H4 (cell line): ENCODE measurements at regions not wholly inside any gene's neighbourhood (a gene's known extent, or its start where the extent isn't known, plus 50 kb on each side); places are given as distances from the start of the nearest gene placed in this dataset.
"Not testable (repeated sequence)": the region's sequence is repeated elsewhere in the genome, so short reads cannot be mapped to it uniquely, and the experiment has no call there.

Source experiments
- DNase-seq: peaks from one replicate; pipeline ENCODE4 v3.0.0-alpha.2; 2015; ENCODE audit warnings: low spot score

DNA sequence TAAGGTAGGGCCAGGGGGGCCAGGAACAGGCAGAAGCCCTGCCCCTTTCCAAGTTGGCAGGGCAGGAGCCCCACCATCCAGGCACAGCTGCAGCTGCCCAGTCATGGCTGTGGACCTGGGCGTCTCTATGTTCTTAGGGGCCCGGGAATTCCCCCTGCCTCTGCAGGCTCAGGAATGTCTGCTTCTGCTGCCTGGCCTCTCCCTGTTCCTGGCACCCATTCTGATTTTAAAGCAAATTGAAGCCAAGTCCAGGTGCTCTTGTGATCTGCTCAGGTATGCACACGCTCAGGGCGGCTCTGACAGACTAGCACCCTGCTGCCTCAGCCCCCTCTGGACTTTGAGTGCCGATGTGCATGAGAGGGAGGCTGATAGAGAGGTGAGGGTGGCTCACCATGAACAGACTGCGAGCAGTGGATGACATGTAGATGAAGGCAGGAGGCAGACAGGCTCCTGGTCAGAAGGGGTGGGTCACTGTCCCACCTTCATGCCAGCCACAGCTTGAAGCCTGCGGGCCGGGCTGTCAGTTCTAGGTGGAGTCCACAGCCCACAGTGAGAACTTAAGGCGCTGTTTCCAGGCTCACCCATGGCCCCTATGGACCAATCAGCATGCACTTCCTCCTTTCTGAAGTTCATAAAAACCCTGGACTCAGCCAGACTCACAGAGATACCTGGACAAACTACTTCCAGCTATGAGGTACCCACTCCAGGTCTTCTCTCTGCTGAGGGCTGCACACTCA is 747.8 kb upstream of the GBE1 start:
- no peak for DNase-seq

DNA sequence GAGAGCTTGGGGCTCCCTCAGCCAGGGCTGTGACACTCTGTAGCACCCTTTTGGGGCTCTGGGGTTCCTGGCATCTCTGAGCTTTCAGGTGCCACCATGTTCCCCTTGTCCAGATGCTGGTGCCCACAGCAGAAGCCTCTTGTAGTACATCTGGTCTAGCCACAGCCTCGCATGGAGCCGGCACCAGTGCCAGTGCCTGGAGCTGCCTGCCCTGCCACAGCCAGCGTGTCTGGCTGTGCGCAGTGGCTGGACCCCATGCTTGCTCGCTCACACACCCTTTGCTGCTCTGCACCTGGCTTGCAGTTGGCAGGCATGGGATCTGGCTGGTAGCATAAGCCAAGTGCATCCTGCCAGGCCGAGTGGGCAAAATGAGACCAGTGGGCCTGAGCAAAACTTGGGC is 744.8 kb upstream of the GBE1 start:
- DNase-seq = no peak

DNA sequence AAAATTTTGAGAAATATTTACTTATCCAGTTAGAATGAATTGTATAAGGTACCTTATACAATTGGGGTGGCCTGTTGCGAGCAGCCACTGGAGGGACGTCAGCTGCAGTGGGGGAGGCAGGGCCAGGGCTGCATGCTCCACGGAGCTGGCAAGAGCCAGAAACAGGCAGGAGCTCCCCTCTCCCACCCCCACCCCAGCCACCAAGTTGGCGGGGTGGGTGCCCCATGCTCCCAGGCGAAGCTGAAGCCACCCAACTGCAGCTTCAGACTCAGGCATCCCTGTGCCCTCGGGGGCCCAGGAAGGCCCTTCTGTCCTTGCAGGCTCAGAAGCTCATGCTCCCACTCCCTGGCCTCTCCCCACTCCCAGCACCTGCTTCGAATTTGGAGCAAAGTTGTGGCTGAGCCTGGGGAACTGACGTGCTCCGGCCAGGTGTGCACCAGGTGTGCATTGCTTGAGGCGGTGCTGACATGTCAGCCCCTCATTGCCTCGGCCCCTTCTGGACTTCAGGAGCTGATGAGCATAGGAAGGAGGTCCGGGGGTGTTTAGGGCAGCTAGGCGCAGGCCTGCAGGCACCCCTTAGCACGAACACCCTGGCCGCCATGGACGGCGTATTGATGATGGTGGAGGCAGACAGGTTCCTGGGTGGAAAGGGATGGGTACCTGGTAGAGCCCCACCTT is 743.8 kb upstream of the GBE1 start:
- DNase-seq = no peak

DNA sequence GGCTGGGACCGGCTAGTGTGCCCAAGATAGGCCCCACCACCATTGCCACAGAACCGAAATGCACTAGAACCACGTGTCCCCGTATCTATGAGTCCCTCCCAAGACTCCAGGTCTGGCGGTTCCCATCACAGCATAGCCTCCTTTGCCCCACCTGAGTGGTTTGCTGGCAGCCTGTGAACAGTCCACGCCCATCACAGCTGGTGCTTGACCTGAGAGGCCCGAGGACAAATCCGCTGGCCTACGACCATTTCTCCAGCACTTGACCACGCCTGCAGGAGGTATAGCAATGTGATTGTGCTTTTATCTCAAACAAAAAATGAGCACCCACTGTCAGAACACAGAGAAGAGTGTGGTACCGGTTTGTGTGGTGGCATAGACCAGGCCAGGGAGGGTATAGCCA is 736.7 kb upstream of the GBE1 start:
- DNase-seq = no peak

DNA sequence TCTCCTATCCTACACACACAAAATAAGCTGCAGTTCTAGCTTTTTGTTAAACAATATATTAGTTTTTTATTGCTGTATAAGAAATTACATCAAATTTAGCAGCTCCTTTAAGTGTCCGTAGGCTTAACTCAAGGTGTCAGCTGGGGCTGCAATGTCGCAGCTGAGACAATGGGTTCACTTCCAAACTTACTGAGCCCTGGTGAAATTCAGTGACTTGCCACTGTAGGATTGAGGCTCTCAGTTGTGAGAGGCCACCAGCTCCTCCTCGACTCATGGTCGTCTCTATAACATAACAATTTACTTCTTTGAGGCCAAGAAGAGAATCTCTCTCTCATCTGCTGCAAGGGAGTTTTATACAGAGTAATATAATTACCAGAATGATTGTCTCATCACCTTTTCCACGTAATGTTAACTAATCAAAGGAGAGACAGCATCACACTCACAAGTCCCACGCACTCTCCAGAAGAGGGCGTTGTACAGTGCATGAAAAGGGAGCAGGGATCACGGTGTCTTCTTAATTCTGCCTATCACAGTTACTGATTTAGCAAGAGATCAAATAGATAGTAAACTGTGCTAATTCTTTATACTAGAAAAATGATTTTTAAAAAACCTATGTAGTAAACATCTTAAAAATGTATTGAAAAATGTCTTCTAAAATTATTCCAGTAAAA is 735.6 kb upstream of the GBE1 start:
- DNase-seq = no peak

DNA sequence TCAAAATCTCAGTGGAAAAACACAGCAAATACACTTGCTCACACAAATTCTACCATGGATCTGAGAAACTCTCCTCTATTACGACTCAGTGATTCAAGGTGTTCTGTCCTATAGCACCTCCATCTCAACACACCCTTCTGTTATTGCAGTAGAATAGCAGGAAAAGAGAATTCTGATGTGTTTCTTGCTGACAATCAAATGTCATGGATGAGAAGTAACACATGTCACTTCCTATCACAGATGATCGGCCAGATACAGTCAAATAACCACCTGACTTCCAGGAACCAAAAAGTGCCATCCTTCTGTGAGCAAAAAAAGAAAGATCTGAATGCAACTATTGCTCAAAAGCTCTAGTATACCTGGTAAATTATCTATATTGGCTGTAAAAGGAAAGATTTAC is 734.2 kb upstream of the GBE1 start:
- no peak for DNase-seq

DNA sequence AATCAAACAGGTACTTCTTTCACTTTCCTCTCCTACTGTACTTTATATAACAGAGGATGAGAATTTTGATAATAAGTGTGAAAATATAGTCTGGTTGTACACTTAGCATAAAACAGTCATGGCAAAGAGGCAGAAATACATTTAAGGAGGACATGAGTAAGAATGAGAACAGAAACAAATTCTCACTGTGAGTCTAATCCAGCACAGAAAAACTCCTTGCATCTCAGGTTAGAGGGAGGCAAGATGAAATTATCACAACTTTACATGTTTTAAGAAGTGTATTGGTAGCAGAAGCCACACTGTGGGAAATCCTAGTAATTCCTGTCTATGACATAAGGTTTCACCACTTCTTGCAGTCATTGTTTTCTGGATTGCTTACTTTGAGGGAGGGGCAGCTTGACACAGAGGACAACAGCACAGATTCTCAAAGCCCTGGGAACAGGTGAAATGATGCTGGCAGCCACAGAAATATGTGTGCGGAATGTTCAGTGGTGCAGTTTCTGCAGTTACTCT is 733.6 kb upstream of the GBE1 start:
- DNase-seq = no peak

DNA sequence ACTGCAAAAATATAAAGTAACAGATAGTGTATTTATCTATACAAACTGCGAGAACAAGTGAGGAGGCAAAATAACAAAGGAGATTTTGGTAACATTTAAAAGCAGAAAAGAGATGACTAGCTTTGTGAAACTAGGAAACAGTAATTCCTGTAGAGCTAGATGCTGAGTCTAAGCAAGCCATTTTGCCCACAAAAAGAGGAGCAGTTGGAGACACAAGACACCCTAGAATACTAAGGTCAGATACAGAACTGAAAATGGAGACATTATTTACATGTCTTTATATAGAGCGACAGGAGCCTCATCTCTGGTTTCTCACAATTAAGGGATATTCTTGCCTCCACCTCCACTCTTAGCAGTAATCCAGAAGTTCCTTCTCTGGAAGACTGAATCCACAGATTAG is 732.4 kb upstream of the GBE1 start:
- DNase-seq = no peak

DNA sequence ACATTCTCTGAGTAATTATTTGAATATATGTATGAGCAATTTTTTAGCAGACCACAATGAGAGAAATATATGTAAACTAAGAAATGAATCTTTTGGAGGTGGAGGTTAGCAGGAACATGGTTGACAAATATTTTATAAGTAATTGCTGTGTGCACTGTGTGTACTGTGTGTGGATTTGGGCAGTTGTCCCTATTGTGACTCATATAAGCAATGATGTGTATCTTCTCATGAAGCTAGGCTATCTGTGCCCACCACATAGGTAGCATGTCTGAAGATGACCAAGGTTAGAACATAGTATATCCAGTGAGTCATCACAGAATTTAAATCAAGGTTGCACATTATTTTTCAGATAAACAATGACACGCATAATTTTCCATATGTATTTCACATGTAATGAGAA is 713.9 kb upstream of the GBE1 start:
- DNase-seq = no peak

DNA sequence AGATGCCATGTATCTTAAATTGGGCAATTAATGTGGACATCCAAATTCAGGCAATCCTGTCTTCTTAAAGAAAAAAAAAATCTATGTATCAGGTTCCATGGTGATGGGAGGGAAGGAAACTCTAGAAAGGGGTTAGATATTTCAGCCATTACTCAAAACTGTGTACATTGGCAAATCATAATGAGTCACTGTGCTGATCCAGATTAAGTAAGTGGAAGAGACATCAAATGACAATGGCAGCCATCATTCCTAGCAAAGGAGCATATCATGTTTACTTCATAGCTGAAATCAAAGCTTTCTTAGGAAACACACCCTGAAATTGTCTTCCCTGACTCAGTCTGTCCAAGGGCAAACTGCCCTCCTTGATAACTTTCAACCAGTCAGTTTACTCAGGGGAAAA is 713.3 kb upstream of the GBE1 start:
- DNase-seq = no peak

DNA sequence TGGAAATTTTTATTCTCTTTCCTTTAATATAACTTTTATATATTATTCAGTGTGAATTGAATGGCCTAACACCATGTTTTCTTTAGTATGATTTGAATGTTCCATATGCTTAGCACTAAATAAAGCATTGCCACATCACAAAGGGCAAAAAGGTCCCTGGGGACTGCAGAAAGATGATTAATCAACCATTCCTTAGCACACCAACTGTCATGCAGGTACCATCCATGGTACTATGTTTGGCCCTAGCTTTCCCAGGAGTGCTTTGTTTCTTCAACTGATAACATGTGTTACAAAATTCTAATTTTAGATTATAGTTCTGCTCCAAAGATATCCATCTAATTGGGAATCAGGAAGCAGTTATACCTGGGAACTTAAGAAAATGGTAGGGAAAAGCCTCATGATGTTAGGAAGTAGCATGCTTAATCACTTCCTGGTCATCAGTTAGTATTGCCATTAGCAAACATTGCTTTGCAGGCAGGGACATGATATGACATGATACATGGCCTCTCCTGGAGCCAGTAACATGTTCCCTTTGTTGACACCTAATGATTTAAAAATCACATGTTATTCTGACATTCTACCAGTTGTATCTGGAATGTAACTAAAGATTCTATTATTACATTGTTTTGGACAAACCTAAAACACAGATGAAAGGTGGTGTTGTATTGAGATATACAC is 712.6 kb upstream of the GBE1 start:
- DNase-seq = no peak

DNA sequence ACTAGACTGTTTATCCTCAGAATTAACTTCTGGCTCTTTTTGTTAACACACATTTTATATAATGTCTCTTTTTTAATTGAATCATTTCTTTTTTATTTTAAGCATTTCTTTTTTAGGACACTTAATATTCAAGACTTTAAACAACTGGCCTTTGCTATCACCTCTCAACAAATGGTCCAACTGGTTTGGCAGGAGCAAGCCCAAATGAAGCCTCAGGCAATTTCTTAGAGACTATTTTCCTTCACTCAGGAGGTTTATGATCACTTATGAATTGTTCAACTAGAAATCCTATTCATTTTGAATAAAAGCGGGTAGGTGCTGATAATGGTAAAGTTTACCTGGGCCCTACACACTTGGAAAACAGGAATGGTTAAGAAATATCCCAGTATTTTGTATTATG is 705.6 kb upstream of the GBE1 start:
- no peak for DNase-seq

DNA sequence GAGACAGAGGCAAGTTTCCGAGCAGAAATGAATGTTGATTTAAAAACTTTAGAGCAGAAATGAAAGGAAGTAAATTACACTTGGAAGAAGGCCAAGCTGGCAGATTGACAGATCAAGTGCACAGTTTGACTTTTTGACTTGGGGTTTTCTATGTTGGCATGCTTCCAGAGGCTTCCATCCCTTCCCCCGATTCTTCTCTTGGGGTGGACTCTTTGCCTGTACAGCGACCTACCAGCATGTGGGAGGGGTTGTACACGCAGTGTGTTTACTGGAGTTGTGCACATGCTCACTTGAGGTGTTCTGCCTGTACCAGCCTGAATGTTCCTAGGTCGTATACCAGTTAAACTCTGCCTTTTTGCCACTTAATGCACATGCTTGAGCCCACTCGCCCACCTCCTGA is 701.5 kb upstream of the GBE1 start:
- no peak for DNase-seq

DNA sequence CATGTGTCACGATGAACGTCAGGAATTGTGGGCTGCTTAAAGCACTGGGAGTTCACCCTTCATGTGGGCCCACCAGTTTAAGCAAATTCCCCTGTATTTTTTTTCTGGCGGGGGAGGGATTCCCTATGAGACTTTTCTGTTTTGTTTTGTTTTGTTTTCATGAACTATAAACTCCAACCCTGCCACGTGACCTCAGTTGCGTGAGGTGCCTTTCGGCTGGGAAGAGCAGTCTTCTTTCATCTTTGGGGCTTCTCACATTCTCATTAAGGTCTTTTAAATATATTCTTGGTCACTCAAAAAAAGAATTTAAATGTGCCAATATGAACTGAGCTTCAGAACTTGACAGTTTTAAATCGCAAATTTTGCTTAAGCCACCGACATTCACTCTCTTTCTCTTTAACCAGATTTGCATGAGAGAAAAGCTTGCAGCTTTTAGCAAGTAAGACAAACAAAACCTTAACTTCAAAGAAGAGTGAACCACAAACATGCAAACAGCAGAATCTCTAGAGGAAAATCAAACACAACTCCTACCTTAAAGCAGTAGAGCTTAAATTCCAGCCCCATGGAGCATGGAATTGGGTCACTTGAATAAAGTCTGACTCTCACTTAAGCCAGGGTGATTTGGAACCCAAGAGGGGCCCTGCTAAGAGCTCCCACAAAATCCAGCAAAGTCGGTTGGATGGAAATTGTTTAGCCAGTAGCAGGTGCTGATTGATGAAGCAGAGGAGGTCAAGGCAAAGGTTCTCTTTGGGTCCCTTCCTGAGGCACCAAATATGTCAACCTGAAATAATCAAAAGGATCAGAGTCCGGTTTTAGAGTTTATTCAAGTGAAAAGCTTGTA is 699.8 kb upstream of the GBE1 start:
- DNase-seq = no peak

DNA sequence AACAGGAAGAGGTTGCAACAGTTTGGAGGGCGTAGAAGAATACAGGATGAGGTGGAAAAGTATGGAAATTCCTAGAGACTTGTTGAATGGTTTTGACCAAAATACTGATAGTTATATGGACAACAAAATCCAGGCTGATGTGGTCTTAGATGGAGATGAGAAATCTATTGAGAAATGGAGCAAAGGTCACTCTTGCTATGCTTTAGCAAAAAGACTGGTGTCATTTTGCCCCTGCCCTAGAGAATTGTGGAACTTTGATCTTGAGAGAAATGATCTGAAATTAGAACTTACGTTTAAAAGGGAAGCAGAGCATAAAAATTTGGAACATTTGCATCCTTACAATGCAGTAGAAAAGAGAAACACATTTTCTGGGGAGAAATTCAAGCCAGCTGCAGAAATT is 686.9 kb upstream of the GBE1 start:
- DNase-seq = no peak

DNA sequence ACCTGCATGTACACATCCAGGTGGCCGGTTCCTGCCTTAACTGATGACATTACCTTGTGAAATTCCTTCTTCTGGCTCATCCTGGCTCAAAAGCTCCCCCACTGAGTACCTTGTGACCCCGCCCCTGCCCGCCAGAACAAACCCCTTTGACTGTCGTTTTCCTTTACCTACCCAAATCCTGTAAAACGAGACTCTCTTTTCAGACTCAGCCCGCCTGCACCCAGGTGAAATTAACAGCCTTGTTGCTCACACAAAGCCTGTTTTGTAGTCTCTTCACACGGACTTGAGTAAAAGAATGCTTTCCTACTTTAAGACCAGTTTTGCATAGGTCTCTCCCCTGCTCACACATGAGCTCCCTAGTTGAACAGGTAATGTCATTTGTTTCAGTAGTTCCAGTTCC is 667.4 kb upstream of the GBE1 start:
- DNase-seq = not testable (repeated sequence)

DNA sequence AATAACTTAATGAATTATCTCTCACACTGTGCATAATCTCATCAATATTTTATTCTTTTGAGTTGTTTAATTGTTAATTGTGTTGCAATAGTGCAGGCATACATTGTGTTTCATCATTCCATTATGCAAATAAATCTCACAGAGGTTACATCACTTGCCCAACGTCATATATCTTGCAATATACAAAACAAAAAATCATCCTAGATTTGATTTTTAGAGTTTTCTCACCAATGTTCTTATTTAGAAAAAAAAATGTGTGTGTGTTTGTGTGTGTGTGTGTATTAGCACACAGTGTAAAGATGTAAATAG is 662.5 kb upstream of the GBE1 start:
- DNase-seq = no peak

DNA sequence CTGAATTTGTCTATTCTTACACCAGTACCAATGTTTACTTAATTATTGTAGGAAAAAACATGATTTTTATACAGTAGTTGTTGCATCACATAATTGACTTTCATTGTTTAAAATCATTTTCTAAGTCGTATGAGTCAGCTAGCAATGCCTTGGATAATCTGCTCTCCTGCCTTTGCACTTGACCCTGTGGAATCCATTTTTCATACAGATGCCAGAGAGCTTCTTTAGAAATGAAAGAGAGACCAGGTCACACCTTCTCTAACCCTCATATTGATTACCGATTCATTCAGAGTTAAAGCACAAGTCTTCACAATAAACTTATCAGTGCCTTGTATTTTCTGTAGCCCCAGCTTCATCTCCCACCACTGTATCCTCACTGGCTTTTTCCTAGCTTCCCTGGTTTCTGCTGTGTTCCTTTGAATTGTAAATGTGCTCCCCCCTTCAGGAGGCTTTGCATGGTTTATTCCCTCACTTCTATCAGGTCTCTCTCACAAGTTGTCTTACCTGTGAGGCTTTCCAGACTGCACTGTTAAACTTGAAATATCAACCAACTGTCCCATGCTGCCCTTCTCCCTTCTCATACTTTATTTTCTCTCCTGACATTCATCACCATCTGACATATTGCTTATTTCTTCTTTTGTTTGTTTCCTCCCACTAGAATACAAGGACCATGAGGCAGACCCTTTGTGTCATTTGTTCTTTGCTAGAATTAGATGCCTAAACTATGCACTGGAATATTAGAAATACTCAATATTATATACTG is 662.0 kb upstream of the GBE1 start:
- DNase-seq = no peak

DNA sequence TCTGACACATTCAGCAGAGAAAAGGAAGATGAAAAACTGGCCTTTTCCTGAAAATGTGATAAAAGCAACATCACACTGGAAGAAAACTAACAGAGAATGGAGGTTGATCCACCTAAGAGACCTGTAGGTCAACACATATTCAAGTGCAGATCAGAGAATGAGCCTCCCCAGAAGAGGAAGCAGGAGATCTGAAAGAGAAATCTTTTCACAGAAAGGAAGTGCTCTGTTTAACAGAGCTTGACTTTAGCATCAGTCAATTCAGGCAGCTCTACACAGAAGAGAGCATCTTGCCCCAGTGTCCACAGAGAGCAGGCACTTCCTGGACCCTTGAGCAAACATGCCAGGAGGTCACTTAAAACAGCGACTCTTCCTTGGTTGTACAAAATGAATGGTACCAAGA is 655.4 kb upstream of the GBE1 start:
- no peak for DNase-seq

DNA sequence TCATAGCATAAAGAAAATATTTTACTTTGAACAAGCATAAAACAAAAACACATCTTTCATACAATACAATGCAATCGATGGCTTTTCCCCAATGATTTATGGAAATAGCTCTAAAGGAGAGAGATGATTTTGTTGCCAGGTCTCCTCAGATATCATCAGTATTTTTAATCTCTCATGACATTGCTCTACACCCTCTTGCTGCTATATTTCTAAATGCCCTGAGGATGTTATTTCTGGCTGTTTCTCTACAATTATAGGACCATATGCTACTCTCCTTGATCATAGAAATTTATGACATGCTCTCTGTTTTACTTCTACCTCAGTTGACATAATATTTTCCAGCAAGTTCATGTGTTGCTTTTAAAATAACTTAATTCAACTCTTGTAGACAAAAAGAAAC is 654.9 kb upstream of the GBE1 start:
- DNase-seq = no peak

DNA sequence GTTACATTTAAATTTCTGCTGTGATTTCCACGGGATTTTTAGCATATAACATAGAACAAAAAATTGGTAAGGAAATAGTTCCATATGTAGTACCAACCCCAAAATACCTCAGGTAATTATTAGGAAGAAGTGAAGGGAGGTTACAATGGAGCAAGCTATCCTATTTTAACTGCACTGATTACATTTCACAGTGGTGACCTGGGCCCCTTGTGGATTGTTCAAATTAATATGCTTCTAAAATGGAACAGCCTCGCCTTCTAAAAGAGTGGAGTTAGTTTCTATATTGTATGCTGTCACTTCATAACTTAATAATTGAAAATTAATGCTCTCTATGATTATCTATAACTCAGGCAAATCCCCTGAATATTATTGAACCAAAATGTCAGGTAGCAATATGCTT is 651.7 kb upstream of the GBE1 start:
- DNase-seq = no peak
